Head of caudate nucleus (tissue), 42 donors: ENCODE measurements at regions not wholly inside any gene's neighbourhood (a gene's known extent, or its start where the extent isn't known, plus 50 kb on each side); places are given as distances from the start of the nearest gene placed in this dataset.
"Not testable (repeated sequence)": the region's sequence is repeated elsewhere in the genome, so short reads cannot be mapped to it uniquely, and the experiment has no call there.

ENCODE experiments used
- DNase-seq, 42 donors: peaks; one replicate each; pipeline versions ENCODE4 v3.0.0 to v3.0.0-alpha.2; 2020 to 2021; ENCODE audit warnings: mixed read lengths in 7 of 42
- intact Hi-C: fragments of 100-400 bp; cut with DNase I; formaldehyde crosslinking; loops from one replicate; pipeline ENCODE4 v1.15.0; 2022

DNA sequence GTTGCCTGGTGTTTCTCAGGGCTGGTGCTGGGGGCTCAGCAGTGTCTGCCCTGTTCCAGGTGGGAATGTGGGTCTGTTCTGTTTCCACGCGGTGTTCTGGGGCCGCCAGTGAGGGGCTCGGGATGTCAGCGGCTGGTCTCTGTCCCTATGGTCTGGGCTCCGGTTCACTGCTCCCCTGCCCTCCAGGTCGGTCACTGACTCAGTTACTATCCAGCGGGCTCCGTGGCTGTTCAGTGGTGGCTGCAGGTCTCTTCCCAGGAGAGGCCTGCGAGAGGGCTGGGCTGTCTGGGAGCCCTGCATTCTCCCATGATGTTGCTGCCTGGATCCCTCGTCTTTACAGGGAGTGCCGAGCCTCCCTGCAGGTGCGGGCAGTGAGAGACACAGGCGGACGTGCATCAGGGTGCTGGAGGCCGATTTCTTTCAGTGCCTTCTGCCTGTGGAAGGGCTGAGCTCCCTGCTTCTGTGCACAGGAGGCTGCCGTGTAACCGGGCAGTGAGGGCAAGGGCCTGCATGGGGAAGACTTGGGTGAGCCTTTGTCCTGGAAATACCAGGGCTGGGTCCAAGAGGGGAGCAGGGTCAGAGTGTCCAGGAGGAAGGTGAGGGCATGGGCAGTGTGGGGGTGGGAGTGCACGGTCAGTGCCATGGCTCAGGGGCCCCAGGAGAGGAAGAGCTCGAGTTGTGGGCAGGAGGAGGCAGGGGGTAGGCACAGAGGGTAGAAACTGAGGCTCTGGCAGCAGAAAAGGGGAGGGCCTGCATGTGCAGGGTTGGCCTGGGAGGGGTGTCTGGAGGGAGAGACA lies 391.0 kb downstream of the TMEM121 start:
- intact Hi-C loops, result not testable (repeated sequence)
- peak in 1 of 42 donors; percentile 4 for DNase-seq

- DNase-seq, result peak in 1 of 42 donors; percentile 3
- intact Hi-C loops, result no loop called here
These were observed 391.6 kb downstream of the TMEM121 start for GRCh38 chr14:105917933-105918436.

DNA sequence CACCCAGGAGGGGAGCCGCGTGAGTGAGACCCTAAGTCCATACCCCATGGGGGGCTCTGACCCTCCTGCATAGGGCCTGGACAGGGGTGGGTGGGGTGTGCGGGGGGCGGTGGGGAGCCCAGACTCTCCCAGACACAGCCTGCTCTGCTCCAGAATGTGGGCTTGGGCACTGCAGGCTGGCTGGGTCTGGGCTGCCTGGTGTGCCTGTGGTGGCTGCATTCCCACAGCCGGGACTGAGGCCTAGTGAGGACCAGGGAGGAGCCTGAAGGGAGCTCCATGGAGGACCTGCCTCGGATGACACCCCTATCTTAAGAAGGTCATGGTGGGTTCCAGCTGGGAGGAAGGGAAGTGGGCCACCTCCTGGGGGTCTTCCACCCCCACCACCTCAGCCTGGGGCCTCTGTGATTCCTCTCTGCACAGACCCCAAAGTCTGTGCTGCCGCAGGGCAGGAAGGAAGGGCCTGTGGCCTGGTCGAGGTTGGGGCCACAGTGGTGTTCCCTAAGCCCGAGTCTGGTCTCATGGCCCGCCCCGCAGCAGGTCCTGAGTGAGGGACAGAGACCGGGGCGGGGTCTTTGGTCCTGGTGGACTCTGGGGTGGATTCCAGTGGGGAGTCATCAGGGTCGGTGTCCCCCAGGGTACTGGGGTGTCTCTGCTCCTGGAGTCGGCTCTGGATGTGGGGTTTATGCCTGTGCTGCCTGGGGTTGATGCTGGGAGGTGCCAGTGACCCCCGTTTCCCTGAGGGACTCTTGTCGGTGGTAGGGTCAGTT lies 392.3 kb downstream of the TMEM121 start:
- intact Hi-C loops, result no loop called here
- DNase-seq, result peak in 2 of 42 donors; percentile 2 to 3

- DNase-seq, result peak in 2 of 42 donors; percentile 2
- intact Hi-C loops, result no loop called here
These were observed 393.2 kb downstream of the TMEM121 start for GRCh38 chr14:105919458-105920150.

DNA sequence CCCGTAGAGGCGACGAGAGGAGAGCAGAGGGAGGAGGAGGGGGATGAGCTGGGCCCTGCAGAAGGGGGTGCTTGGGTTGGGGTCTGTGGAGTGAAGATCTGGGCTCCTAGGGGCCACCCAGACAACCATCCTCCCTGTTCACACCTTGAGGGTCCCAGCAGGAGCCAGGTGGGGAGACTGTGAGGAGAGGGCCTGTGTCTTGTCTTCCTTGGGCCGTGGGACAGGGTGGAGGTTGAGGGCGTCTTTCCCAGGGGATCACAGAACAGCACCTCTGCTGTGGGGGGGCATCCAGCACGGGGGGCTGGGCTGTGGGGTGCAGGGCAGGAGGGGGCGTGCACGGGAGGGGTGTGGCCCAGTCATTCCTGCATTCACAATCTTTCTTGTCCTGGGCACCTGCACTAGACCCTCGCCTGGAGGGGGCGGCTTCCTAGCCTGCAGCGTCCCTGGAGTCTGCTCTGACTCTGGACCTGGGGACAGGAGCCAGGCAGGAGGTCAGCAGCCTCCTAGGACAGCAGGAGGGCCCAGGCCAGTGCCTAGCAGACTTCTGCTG lies 393.8 kb downstream of the TMEM121 start:
- peak in 2 of 42 donors; percentile 1 to 2 for DNase-seq
- intact Hi-C loops, result not testable (repeated sequence)

GRCh38 chr14:105920803-105921755 lies 394.7 kb downstream of the TMEM121 start:
- peak in 2 of 42 donors; percentile 1 to 4 for DNase-seq
- intact Hi-C loops, result not testable (repeated sequence)

GRCh38 chr14:105921781-105922180 lies 395.4 kb downstream of the TMEM121 start:
- intact Hi-C loops, result not testable (repeated sequence)
- DNase-seq, result peak in 2 of 42 donors; percentile 0 to 2

- intact Hi-C loops, DNase-seq: not testable (repeated sequence)
These were observed 397.3 kb downstream of the TMEM121 start for GRCh38 chr14:105923520-105924191.

GRCh38 chr14:105924951-105925591 lies 398.7 kb downstream of the TMEM121 start:
- DNase-seq, result peak in 3 of 42 donors; percentile 1 to 21 (median 3)
- intact Hi-C loops, result no loop called here

- intact Hi-C loops, result no loop called here
- peak in 7 of 42 donors; percentile 2 to 32 (median 16) for DNase-seq
These were observed 399.4 kb downstream of the TMEM121 start for GRCh38 chr14:105925615-105926372.

GRCh38 chr14:105926373-105927095 lies 400.2 kb downstream of the TMEM121 start:
- intact Hi-C loops, result no loop called here
- peak in 5 of 42 donors; percentile 3 to 31 (median 15) for DNase-seq

DNA sequence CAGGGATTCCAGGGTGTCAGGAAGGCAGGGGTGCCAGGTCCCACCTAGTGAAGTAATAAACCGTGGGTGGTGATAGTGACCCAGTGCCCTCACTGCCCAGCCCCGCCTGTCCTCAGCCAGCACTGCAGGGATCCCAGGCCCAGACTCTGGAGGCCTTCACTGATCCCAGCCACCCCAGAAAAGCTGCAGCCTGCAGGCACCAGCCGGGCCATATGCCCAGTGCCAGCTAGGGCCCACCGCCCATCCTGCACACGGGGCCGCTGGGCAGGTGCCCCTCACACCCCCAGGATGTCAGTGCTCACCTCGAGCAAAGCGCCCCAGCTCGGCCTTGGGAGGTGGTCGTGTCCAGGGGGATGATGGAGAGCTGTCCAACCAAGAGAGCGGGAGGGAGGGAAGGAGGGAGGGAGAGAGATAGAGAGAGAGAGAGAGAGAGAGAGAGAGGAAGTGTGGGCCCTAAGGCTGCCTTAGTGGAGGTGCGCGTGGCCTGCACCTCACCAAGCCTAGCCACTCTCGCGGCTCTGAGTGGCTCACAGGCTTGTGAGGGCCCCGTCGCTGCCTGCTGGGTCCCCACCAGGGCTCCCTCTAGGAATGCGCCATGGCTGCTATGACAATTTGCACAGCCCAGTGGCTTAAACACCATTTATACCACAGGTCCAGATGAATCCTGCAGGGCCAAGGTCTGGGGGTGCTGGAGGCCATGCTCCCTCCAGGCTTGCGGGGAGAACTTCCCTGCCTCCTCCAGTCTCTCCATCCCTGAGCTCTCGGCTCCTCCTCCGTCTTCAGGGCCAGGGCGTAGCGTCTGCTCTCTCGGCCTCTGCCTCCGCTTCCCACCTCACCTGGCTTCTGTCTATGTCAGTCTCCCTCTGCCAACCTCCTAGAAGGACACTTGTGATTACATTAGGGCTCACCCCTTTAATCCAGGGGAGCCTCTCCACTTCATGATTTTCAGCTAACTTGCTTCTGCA lies 401.0 kb downstream of the TMEM121 start:
- intact Hi-C loops, result no loop called here
- peak in 4 of 42 donors; percentile 3 to 27 (median 14) for DNase-seq

DNA sequence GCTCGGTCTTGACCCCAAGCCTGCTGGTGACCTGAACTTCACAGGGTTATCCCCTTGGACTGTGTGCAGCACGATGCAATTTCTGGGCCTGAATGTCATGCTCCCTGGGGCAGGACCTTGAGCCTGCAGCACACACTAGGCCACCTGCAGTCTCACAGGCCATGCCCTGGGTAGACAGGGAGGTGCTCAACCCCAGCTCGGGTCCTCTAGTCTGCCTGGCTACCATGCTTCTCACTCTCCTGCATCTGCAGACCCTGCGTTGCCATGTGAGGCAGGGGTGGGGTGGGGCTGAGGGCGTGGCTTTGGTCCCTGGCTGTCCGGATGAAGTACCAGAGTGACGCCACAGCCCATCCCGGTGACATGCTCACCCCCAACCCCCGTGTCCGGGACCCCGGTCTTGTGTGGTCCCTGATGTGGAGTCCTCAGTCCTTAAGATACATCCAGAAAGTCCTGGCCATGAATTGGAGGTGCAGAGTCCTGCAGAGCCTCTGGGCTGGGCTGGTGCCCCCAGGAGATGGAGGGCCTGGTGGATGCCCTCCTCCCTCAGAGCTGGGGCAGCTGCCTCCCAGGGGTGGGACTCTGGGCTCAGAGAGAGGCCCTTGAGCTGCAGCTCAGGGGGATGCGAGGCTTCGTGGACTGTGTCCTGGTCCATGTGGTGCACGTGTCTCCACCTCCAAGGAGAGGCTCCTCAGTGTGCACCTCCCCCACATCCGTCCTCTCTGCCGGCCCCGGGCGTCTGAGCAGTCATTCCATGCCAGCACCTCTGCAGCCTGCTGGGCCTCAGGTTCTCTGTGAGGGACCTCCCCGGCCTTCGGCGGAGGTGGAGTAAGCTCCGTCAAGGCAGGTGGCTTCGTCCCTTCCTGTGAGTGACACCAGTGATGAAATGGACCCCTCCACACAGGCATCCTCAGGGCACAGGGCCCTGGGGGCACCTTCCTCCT lies 402.1 kb downstream of the TMEM121 start:
- peak in 5 of 42 donors; percentile 3 to 29 (median 9) for DNase-seq

More for the DNA sequence above, 402.1 kb downstream of the TMEM121 start:
- intact Hi-C loops, result not testable (repeated sequence)
